ENCODE measurements at regions not wholly inside any gene's neighbourhood (a gene's known extent, or its start where the extent isn't known, plus 50 kb on each side); places are given as distances from the start of the nearest gene placed in this dataset.

DNA sequence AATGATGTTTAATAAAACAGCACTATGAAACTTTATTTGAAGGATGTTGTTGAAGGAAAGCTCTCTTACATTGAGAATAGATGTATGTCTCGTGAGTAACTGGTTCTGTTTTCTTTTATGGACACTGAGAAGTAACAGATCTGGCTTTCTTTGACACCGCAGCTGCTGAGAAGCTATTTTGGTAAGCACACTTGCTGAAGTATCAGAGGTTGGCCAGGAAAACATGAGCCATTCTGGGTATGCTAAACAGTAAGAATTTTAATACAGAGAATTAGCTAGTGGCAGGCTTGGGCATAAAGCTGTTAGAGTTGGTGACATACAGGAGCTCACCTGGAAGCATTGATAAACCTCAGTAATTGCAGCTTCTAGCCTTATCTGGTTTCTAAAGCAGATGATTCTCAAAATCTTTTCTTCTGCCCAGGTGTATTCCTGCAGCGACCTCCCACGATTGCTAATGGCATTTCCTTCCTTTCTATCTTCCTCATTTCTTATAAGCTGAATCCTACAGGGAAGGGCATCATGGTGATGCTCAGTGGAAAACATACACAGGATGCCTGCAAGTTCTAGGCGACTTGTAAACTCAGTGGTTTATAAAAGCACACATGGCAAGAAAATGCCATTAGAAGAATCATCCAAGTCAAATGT lies 291.6 kb upstream of the SLC16A7 start:
- no peak for DNase-seq
- H2BK12ac ChIP-seq (ENCODE audit: insufficient read length, low read depth, low read length) = no peak overlapping the region
- H3K27me3 Mint-ChIP-seq (ENCODE audit: low read depth) = peaks cover 8% of the 10 kb centered on the region; the same call in 1 of the 2 replicates
- no peak overlapping the region for H3K27ac Mint-ChIP-seq
- H3K4me1 ChIP-seq (ENCODE audit: insufficient read depth, low read length) = no peaks in the 10 kb centered on the region; the same call in 1 of the 2 replicates
- no peak overlapping the region for H4K5ac ChIP-seq (ENCODE audit: insufficient read length, low read depth, low read length)
- H3K9me3 Mint-ChIP-seq = peaks cover 10 to 24% of the 10 kb centered on the region in 2 experiments; a peak in 4 of 5 replicates
- H2BK15ac ChIP-seq (ENCODE audit: low read depth, low read length) = no peak overlapping the region
- no peak overlapping the region for H3K4me3 Mint-ChIP-seq
- no CpG with 5 or more reads among the region's 5 CpGs for WGBS (ENCODE audit: extremely low coverage, insufficient read length, low lambda C conversion rate)
- peaks cover 0 to 2% of the 10 kb centered on the region in 2 experiments; a peak in 1 of 4 replicates for H3K4me1 Mint-ChIP-seq
- no peak overlapping the region for H3T11ph ChIP-seq (ENCODE audit: low read length)
- no peak overlapping the region for H2BK20ac ChIP-seq (ENCODE audit: low read depth, low read length, poor library complexity, severe bottlenecking)
- no peak overlapping the region for H3K14ac ChIP-seq (ENCODE audit: insufficient read depth, low read length)
- H4K8ac ChIP-seq (replicated peaks; ENCODE audit: insufficient read length, low read depth, low read length) = no peak overlapping the region
- H2AFZ ChIP-seq (ENCODE audit: low read length) = no peak overlapping the region
- H3K9ac ChIP-seq (ENCODE audit: extremely low read depth, insufficient read length, low read length) = no peak overlapping the region
- H4K91ac ChIP-seq (ENCODE audit: insufficient read length, low read depth, low read length) = no peak overlapping the region
- H3K27me3 ChIP-seq (ENCODE audit: insufficient read depth, low read length) = no peaks in the 10 kb centered on the region
- H3K79me2 ChIP-seq (ENCODE audit: insufficient read depth, low read length) = no peaks in the 10 kb centered on the region
- H2BK5ac ChIP-seq (ENCODE audit: insufficient read length, low read length) = no peak overlapping the region
- H3K36me3 Mint-ChIP-seq (ENCODE audit: insufficient read depth in 1 of 3, low read depth in 3 of 3) = peaks cover 9 to 25% (median 22%) of the 10 kb centered on the region in 3 experiments
- no peak overlapping the region for H3K4ac ChIP-seq (ENCODE audit: low read depth, low read length)
- H3K79me1 ChIP-seq (ENCODE audit: insufficient read depth, low read depth, low read length, poor library complexity, severe bottlenecking) = no peaks in the 10 kb centered on the region
- H3K4me2 ChIP-seq (ENCODE audit: insufficient read depth, insufficient read length, low read length) = no peak overlapping the region
- H3K23me2 ChIP-seq (ENCODE audit: insufficient read length, low read depth, low read length, poor library complexity, severe bottlenecking) = no peaks in the 10 kb centered on the region
- H3K23ac ChIP-seq (ENCODE audit: insufficient read length, low read depth, low read length) = no peak overlapping the region
- TF ChIP-seq, protein P1, sequence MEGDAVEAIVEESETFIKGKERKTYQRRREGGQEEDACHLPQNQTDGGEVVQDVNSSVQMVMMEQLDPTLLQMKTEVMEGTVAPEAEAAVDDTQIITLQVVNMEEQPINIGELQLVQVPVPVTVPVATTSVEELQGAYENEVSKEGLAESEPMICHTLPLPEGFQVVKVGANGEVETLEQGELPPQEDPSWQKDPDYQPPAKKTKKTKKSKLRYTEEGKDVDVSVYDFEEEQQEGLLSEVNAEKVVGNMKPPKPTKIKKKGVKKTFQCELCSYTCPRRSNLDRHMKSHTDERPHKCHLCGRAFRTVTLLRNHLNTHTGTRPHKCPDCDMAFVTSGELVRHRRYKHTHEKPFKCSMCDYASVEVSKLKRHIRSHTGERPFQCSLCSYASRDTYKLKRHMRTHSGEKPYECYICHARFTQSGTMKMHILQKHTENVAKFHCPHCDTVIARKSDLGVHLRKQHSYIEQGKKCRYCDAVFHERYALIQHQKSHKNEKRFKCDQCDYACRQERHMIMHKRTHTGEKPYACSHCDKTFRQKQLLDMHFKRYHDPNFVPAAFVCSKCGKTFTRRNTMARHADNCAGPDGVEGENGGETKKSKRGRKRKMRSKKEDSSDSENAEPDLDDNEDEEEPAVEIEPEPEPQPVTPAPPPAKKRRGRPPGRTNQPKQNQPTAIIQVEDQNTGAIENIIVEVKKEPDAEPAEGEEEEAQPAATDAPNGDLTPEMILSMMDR (conservative IDR thresholded peaks at IDR 0.05) = 0 out of 3 replicates have a peak, but pooled peaks have one; percentile 19
- H4K20me1 ChIP-seq (ENCODE audit: control insufficient read depth, insufficient read depth, insufficient read length) = no peaks in the 10 kb centered on the region
- H3K27ac ChIP-seq (ENCODE audit: insufficient read length, low read depth, low read length) = no peak overlapping the region
- no peak overlapping the region for H2AK5ac ChIP-seq (ENCODE audit: insufficient read length, low read length)
- no peak overlapping the region for H3K56ac ChIP-seq (ENCODE audit: insufficient read length, low read depth, low read length)
- H2BK120ac ChIP-seq (ENCODE audit: low read depth, low read length, poor library complexity, severe bottlenecking) = no peak overlapping the region
- no peak overlapping the region for H3K18ac ChIP-seq (ENCODE audit: insufficient read length, low read depth, low read length)
- H3K9me3 ChIP-seq (ENCODE audit: control insufficient read depth, low read depth, low read length) = no peaks in the 10 kb centered on the region
